ENCODE measurements at regions not wholly inside any gene's neighbourhood (a gene's known extent, or its start where the extent isn't known, plus 50 kb on each side); places are given as distances from the start of the nearest gene placed in this dataset.

GRCh38 chr13:27696731-27697130 is 75.0 kb downstream of the POLR1D start:
- H3K36me3 Mint-ChIP-seq (ENCODE audit: low read depth) = no peaks in the 10 kb centered on the region
- H3K4me3 Mint-ChIP-seq = no peak overlapping the region
- H3K4me3 ChIP-seq (ENCODE audit: low read length) = no peak overlapping the region
- H3K4me1 Mint-ChIP-seq = no peaks in the 10 kb centered on the region
- H3K9me3 Mint-ChIP-seq = peaks cover 7% of the 10 kb centered on the region
- no peaks in the 10 kb centered on the region for H3K9me3 ChIP-seq (ENCODE audit: control insufficient read depth, low read length)
- no peak overlapping the region for H3K27ac Mint-ChIP-seq
- H3K9ac ChIP-seq (ENCODE audit: extremely low read depth, low read length, poor library complexity, severe bottlenecking) = no peak overlapping the region
- WGBS, 2 experiments (ENCODE audit: insufficient coverage in 1 of 2, insufficient read length in 1 of 2) = 63 to 66% methylated on average over 3 of the region's 3 CpGs
- H3K27ac ChIP-seq (ENCODE audit: low read depth, low read length) = no peak overlapping the region
- H3K4me1 ChIP-seq (ENCODE audit: control insufficient read depth, insufficient read depth, low read length) = no peaks in the 10 kb centered on the region
- H3K27me3 ChIP-seq (ENCODE audit: control insufficient read depth, insufficient read depth, low read length, poor library complexity, severe bottlenecking) = no peaks in the 10 kb centered on the region
- H3K36me3 ChIP-seq (ENCODE audit: control insufficient read depth, insufficient read depth, low read length) = no peaks in the 10 kb centered on the region
- peaks cover 32% of the 10 kb centered on the region for H3K27me3 Mint-ChIP-seq (ENCODE audit: insufficient read depth)
- no peak for DNase-seq
- TF ChIP-seq CTCF (conservative IDR thresholded peaks at IDR 0.05) = no peak

GRCh38 chr13:27699952-27700351 is 78.3 kb downstream of the POLR1D start:
- Histone ChIP-seq H3K9ac (ENCODE audit: extremely low read depth, low read length, poor library complexity, severe bottlenecking) (no peak overlapping the region), H3K4me3 (ENCODE audit: low read length) (no peak overlapping the region), H3K9me3 (ENCODE audit: control insufficient read depth, low read length) (no peaks in the 10 kb centered on the region), H3K27ac (ENCODE audit: low read depth, low read length) (no peak overlapping the region), H3K4me1 (ENCODE audit: control insufficient read depth, insufficient read depth, low read length) (no peaks in the 10 kb centered on the region), H3K27me3 (ENCODE audit: control insufficient read depth, insufficient read depth, low read length, poor library complexity, severe bottlenecking) (no peaks in the 10 kb centered on the region), H3K36me3 (ENCODE audit: control insufficient read depth, insufficient read depth, low read length) (no peaks in the 10 kb centered on the region)
- DNase-seq = no peak
- Mint-ChIP-seq H3K4me1 (no peaks in the 10 kb centered on the region), H3K4me3 (no peak overlapping the region), H3K27me3 (ENCODE audit: insufficient read depth) (peaks cover 27% of the 10 kb centered on the region), H3K36me3 (ENCODE audit: low read depth) (no peaks in the 10 kb centered on the region), H3K27ac (no peak overlapping the region), H3K9me3 (peaks cover 7% of the 10 kb centered on the region)
- no peak for TF ChIP-seq CTCF (conservative IDR thresholded peaks at IDR 0.05)
- WGBS, 2 experiments (ENCODE audit: insufficient coverage in 1 of 2, insufficient read length in 1 of 2) = 100% methylated on average over 3 of the region's 4 CpGs; no CpG with 5 or more reads in 1 of the 2 experiments

- Mint-ChIP-seq H3K36me3 (ENCODE audit: low read depth) (no peaks in the 10 kb centered on the region), H3K27me3 (ENCODE audit: insufficient read depth) (peaks cover 16% of the 10 kb centered on the region), H3K4me1 (peaks cover 17% of the 10 kb centered on the region), H3K9me3 (peaks cover 13% of the 10 kb centered on the region), H3K27ac (no peak overlapping the region), H3K4me3 (no peak overlapping the region)
- Histone ChIP-seq H3K36me3 (ENCODE audit: control insufficient read depth, insufficient read depth, low read length) (no peaks in the 10 kb centered on the region), H3K27me3 (ENCODE audit: control insufficient read depth, insufficient read depth, low read length, poor library complexity, severe bottlenecking) (no peaks in the 10 kb centered on the region), H3K9me3 (ENCODE audit: control insufficient read depth, low read length) (peaks cover 5% of the 10 kb centered on the region), H3K4me1 (ENCODE audit: control insufficient read depth, insufficient read depth, low read length) (no peaks in the 10 kb centered on the region), H3K27ac (ENCODE audit: low read depth, low read length) (no peak overlapping the region), H3K4me3 (ENCODE audit: low read length) (no peak overlapping the region), H3K9ac (ENCODE audit: extremely low read depth, low read length, poor library complexity, severe bottlenecking) (no peak overlapping the region)
- no peak for TF ChIP-seq CTCF (conservative IDR thresholded peaks at IDR 0.05)
- no peak for DNase-seq
- 88% methylated on average over 2 of the region's 2 CpGs; no CpG with 5 or more reads in 1 of the 2 experiments for WGBS, 2 experiments (ENCODE audit: insufficient coverage in 1 of 2, insufficient read length in 1 of 2)
Observed at GRCh38 chr13:27704681-27705080, 83.0 kb downstream of the POLR1D start.
